B cell (primary cell): ENCODE measurements at regions not wholly inside any gene's neighbourhood (a gene's known extent, or its start where the extent isn't known, plus 50 kb on each side); places are given as distances from the start of the nearest gene placed in this dataset.

Experiments used
- ATAC-seq: fragments of 200-7000 bp; cut with Tn5 transposase; one replicate; pipeline ENCODE4 v1.10.0; 2021; ENCODE audit warnings: low read depth, mild to moderate bottlenecking, moderate number of reproducible peaks, moderate library complexity
- CTCF ChIA-PET: fragments of 350-600 bp; sonication (Branson Sonifier 250); formaldehyde crosslinking; loops from one replicate; lab custom pipeline; 2021; ENCODE audit warnings: antibody characterized with exemption, inconsistent platforms; lab: Charles Lee
- POLR2A ChIA-PET: fragments of 350-600 bp; sonication (Branson Sonifier 250); formaldehyde crosslinking; loops from one replicate; lab custom pipeline; 2021; ENCODE audit warnings: antibody characterized with exemption; lab: Charles Lee
- DNase-seq: peaks from one replicate; pipeline ENCODE4 v3.0.0; 2013
- H2AFZ ChIP-seq: 2 replicates; pipeline ENCODE4 v1.6.1; 2012; ENCODE audit warnings: mild to moderate bottlenecking, low read depth, low read length; ENCODE audit not compliant: insufficient read depth, poor library complexity, severe bottlenecking
- H3K27ac ChIP-seq, 2 donors: 1 replicate in 1 of 2; 2 replicates in 1 of 2; pipeline ENCODE4 v1.5.1; 2012 to 2013; ENCODE audit warnings: low read length in 2 of 2, mild to moderate bottlenecking in 2 of 2, moderate library complexity in 1 of 2
- H3K27me3 ChIP-seq, 4 experiments: fragments of 200-600 bp in 1 of 4; sonication (generic) in 1 of 4; replicated peaks in 1 of 4; 1 replicate in 2 of 4; 2 replicates in 2 of 4; pipeline versions ENCODE4 v1.6.1 to v1.7.0; 2013 to 2016; ENCODE audit warnings: low read length in 3 of 4, mild to moderate bottlenecking in 2 of 4, mixed read lengths in 1 of 4, moderate library complexity in 1 of 4; ENCODE audit not compliant: insufficient read depth in 4 of 4, control insufficient read depth in 3 of 4; ENCODE audit errors: control extremely low read depth in 1 of 4
- H3K36me3 ChIP-seq, 2 experiments: replicated peaks in 1 of 2; 1 replicate in 1 of 2; 2 replicates in 1 of 2; pipeline versions ENCODE4 v1.6.1 to v1.7.1; 2013; ENCODE audit warnings: low read length in 1 of 2; ENCODE audit not compliant: insufficient read depth in 2 of 2, control insufficient read depth in 1 of 2; ENCODE audit errors: control extremely low read depth in 1 of 2, extremely low read depth in 1 of 2
- H3K4me1 ChIP-seq, 2 donors: fragments of 200-600 bp in 1 of 2; sonication (generic) in 1 of 2; 1 replicate in 1 of 2; 2 replicates in 1 of 2; pipeline versions ENCODE4 v1.5.1 to v1.6.1; 2013 to 2017; ENCODE audit warnings: low read length in 2 of 2; ENCODE audit not compliant: control insufficient read depth in 2 of 2, insufficient read depth in 2 of 2
- H3K4me2 ChIP-seq: replicated peaks from 2 replicates; pipeline ENCODE3; 2012; ENCODE audit warnings: mild to moderate bottlenecking, low read depth, low read length; ENCODE audit not compliant: poor library complexity, severe bottlenecking
- H3K4me3 ChIP-seq, 5 experiments: fragments of 200-600 bp in 1 of 5; sonication (generic) in 1 of 5; 1 replicate in 3 of 5; 2 replicates in 2 of 5; pipeline versions ENCODE4 v1.5.1 to v1.7.0; 2011 to 2016; ENCODE audit warnings: low read length in 4 of 5, mild to moderate bottlenecking in 4 of 5, low read depth in 2 of 5, control low read depth in 1 of 5, moderate library complexity in 1 of 5; ENCODE audit not compliant: insufficient read depth in 1 of 5; ENCODE audit errors: control extremely low read depth in 1 of 5, extremely low read depth in 1 of 5
- H3K79me2 ChIP-seq: fragments of 200-600 bp; sonication (generic); one replicate; pipeline ENCODE4 v1.6.0; 2016; ENCODE audit warnings: low read length; ENCODE audit not compliant: control insufficient read depth, insufficient read depth
- H3K9ac ChIP-seq: fragments of 200-600 bp; sonication (generic); 2 replicates; pipeline ENCODE4 v1.6.1; 2017; ENCODE audit warnings: mild to moderate bottlenecking, low read length, moderate library complexity
- H3K9me3 ChIP-seq, 3 donors: one replicate each; pipeline versions ENCODE4 v1.6.1 to v1.7.1; 2013; ENCODE audit warnings: low read length in 2 of 3; ENCODE audit not compliant: control insufficient read depth in 2 of 3, insufficient read depth in 1 of 3; ENCODE audit errors: control extremely low read depth in 1 of 3
- H4K20me1 ChIP-seq: 2 replicates; pipeline ENCODE4 v1.6.0; 2012; ENCODE audit warnings: mild to moderate bottlenecking, low read length; ENCODE audit not compliant: insufficient read depth, control insufficient read depth, poor library complexity, severe bottlenecking
- H3K27ac Mint-ChIP-seq: one replicate; pipeline ENCODE4 v1.8.0; 2021; ENCODE audit warnings: mixed read lengths
- H3K27me3 Mint-ChIP-seq: one replicate; pipeline ENCODE4 v1.8.0; 2021; ENCODE audit warnings: mixed read lengths
- H3K4me1 Mint-ChIP-seq: one replicate; pipeline ENCODE4 v1.8.0; 2021; ENCODE audit warnings: mixed read lengths
- H3K4me3 Mint-ChIP-seq: one replicate; pipeline ENCODE4 v1.8.0; 2021; ENCODE audit warnings: mixed read lengths
- H3K9me3 Mint-ChIP-seq: one replicate; pipeline ENCODE4 v1.8.0; 2022; ENCODE audit warnings: mixed read lengths; ENCODE audit not compliant: insufficient read depth
- EZH2 ChIP-seq: IDR thresholded peaks from 2 replicates; pipeline ENCODE4 v1.6.1; 2012; ENCODE audit warnings: borderline replicate concordance, low read depth, mild to moderate bottlenecking, moderate library complexity, low read length; ENCODE audit not compliant: insufficient read depth, poor library complexity, severe bottlenecking
- WGBS: methylation state at CpG from one replicate; pipeline ENCODE4 v1.1.5; 2013; ENCODE audit warnings: missing lambda C conversion rate; ENCODE audit not compliant: insufficient coverage; 5-methylcytosine and 5-hydroxymethylcytosine counted together
- intact Hi-C: fragments of 100-400 bp; cut with micrococcal nuclease; formaldehyde crosslinking; loops from one replicate; pipeline ENCODE4 v1.10.0; 2022
- TF ChIP-seq, protein P1 (sequence below): fragments of 200-600 bp; IDR thresholded peaks from one replicate; pipeline ENCODE4 v1.8.0; 2022; ENCODE audit warnings: antibody characterized with exemption, mild to moderate bottlenecking

- Histone ChIP-seq H2AFZ (no peak overlapping the region), H4K20me1 (no peaks in the 10 kb centered on the region), H3K27ac (no peak overlapping the region), H3K27me3 (peaks cover 0 to 6% (median 2%) of the 10 kb centered on the region in 4 experiments), H3K9me3 (no peaks in the 10 kb centered on the region), H3K4me2 (no peak overlapping the region), H3K4me1 (no peaks in the 10 kb centered on the region), H3K9ac (no peak overlapping the region), H3K36me3 (no peaks in the 10 kb centered on the region), H3K79me2 (no peaks in the 10 kb centered on the region), H3K4me3 (no peak overlapping the region)
- CTCF ChIA-PET = no interaction called here
- TF ChIP-seq, protein P1, sequence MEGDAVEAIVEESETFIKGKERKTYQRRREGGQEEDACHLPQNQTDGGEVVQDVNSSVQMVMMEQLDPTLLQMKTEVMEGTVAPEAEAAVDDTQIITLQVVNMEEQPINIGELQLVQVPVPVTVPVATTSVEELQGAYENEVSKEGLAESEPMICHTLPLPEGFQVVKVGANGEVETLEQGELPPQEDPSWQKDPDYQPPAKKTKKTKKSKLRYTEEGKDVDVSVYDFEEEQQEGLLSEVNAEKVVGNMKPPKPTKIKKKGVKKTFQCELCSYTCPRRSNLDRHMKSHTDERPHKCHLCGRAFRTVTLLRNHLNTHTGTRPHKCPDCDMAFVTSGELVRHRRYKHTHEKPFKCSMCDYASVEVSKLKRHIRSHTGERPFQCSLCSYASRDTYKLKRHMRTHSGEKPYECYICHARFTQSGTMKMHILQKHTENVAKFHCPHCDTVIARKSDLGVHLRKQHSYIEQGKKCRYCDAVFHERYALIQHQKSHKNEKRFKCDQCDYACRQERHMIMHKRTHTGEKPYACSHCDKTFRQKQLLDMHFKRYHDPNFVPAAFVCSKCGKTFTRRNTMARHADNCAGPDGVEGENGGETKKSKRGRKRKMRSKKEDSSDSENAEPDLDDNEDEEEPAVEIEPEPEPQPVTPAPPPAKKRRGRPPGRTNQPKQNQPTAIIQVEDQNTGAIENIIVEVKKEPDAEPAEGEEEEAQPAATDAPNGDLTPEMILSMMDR = no peak
- TF ChIP-seq EZH2 = no peak
- H3K4me1 Mint-ChIP-seq = no peaks in the 10 kb centered on the region
- H3K9me3 Mint-ChIP-seq = no peaks in the 10 kb centered on the region
- POLR2A ChIA-PET = no interaction called here
- WGBS = 100% methylated on average over 3 of the region's 7 CpGs
- H3K27ac Mint-ChIP-seq = no peak overlapping the region
- no peak for ATAC-seq
- DNase-seq = no peak
- H3K27me3 Mint-ChIP-seq = peaks cover 13% of the 10 kb centered on the region
- H3K4me3 Mint-ChIP-seq = no peak overlapping the region
- intact Hi-C loops = no loop called here
These were observed 311.1 kb downstream of the VPS13C start for GRCh38 chr15:61749169-61749568.

DNA sequence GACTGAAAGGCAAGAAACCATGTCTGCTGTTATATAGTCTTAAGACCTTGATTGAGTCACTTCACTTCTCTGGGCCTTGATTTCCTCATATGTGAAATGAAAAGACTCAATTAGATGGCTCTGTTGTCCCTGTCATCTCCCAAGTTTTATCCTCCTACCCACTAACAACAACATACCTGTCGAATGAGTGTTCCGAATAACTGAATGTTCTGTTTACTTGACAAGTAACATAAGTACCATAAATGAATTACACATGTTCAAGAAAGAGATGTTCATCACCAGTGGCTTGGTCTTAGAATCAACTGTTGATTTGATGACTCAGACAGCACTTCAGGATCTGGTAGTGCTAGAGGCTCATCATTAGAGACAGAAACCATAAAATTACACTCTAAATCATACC lies 311.7 kb downstream of the VPS13C start:
- no peak overlapping the region for H3K4me3 Mint-ChIP-seq
- H3K9me3 Mint-ChIP-seq = no peaks in the 10 kb centered on the region
- Histone ChIP-seq H3K27ac (no peak overlapping the region), H3K4me1 (no peaks in the 10 kb centered on the region), H3K36me3 (no peaks in the 10 kb centered on the region), H4K20me1 (no peaks in the 10 kb centered on the region), H3K27me3 (peaks cover 0 to 6% (median 2%) of the 10 kb centered on the region in 4 experiments), H3K9me3 (no peaks in the 10 kb centered on the region), H3K4me2 (no peak overlapping the region), H3K9ac (no peak overlapping the region), H3K4me3 (no peak overlapping the region), H2AFZ (no peak overlapping the region), H3K79me2 (no peaks in the 10 kb centered on the region)
- CTCF ChIA-PET = no interaction called here
- no peaks in the 10 kb centered on the region for H3K4me1 Mint-ChIP-seq
- POLR2A ChIA-PET = no interaction called here
- ATAC-seq = no peak
- intact Hi-C loops = no loop called here
- no peak overlapping the region for H3K27ac Mint-ChIP-seq
- peaks cover 17% of the 10 kb centered on the region for H3K27me3 Mint-ChIP-seq
- TF ChIP-seq, protein P1 = no peak
- no peak for TF ChIP-seq EZH2
- no peak for DNase-seq
- WGBS = no CpG with 5 or more reads among the region's 2 CpGs
